IMR-90 (cell line): ENCODE measurements at regions not wholly inside any gene's neighbourhood (a gene's known extent, or its start where the extent isn't known, plus 50 kb on each side); places are given as distances from the start of the nearest gene placed in this dataset.

Source experiments
- ATAC-seq: fragments of 200-7000 bp; cut with Tn5 transposase; 2 replicates; pipeline ENCODE4 v1.9.1; 2020; ENCODE audit warnings: low read depth, mild to moderate bottlenecking, moderate library complexity
- BruUV-seq: library from RNA; stranded (reverse); fragments of 400-500 nt; replicated peaks from 2 replicates; lab custom pipeline; 2021; lab: Mats Ljungman, UMichigan
- CTCF ChIA-PET: fragments of 300-600 bp; formaldehyde crosslinking; extraction: SDS; loops from one replicate; lab custom pipeline; 2021; ENCODE audit warnings: antibody characterized with exemption; lab: Yijun Ruan, JAX
- POLR2A ChIA-PET: fragments of 300-600 bp; sonication (Branson Sonifier 250); formaldehyde crosslinking; loops from one replicate; lab custom pipeline; 2022; ENCODE audit warnings: antibody characterized with exemption; ENCODE audit not compliant: unreplicated experiment; lab: Charles Lee
- DNase-seq: peaks from one replicate; pipeline ENCODE4 v3.0.0; 2013
- H2AFZ ChIP-seq: replicated peaks from 2 replicates; pipeline ENCODE3; 2013; ENCODE audit warnings: low read length, mild to moderate bottlenecking; ENCODE audit not compliant: poor library complexity
- H2AK5ac ChIP-seq: 2 replicates; pipeline ENCODE4 v1.6.1; 2013; ENCODE audit warnings: low read depth, low read length, inconsistent platforms
- H2AK9ac ChIP-seq: replicated peaks from 2 replicates; pipeline ENCODE3; 2013; ENCODE audit warnings: mild to moderate bottlenecking, low read depth, low read length, moderate library complexity; ENCODE audit not compliant: poor library complexity
- H2BK120ac ChIP-seq: 2 replicates; pipeline ENCODE4 v1.6.1; 2013; ENCODE audit warnings: low read depth, low read length, inconsistent platforms
- H2BK15ac ChIP-seq: 3 replicates; pipeline ENCODE4 v1.6.1; 2013; ENCODE audit warnings: low read depth, low read length, inconsistent platforms
- H2BK20ac ChIP-seq: 2 replicates; pipeline ENCODE4 v1.6.1; 2013; ENCODE audit warnings: low read depth, mild to moderate bottlenecking, inconsistent platforms, low read length, moderate library complexity
- H2BK5ac ChIP-seq: 2 replicates; pipeline ENCODE4 v1.6.1; 2013; ENCODE audit warnings: mild to moderate bottlenecking, low read depth, low read length, inconsistent platforms; ENCODE audit not compliant: poor library complexity, severe bottlenecking
- H3K14ac ChIP-seq: replicated peaks from 2 replicates; pipeline ENCODE4 v1.6.1; 2013; ENCODE audit warnings: low read depth, low read length, inconsistent platforms
- H3K18ac ChIP-seq: 2 replicates; pipeline ENCODE4 v1.6.1; 2013; ENCODE audit warnings: low read depth, low read length, control low read depth
- H3K23ac ChIP-seq: 2 replicates; pipeline ENCODE4 v1.6.1; 2013; ENCODE audit warnings: low read depth, low read length, inconsistent platforms
- H3K27ac ChIP-seq: 2 replicates; pipeline ENCODE4 v1.5.1; 2013; ENCODE audit warnings: mild to moderate bottlenecking, control low read depth, low read length; ENCODE audit not compliant: insufficient read depth
- H3K27me3 ChIP-seq: 2 replicates; pipeline ENCODE4 v1.6.1; 2013; ENCODE audit warnings: low read length; ENCODE audit not compliant: control insufficient read depth, insufficient read depth
- H3K36me3 ChIP-seq: 2 replicates; pipeline ENCODE4 v1.6.1; 2013; ENCODE audit warnings: low read length, mixed read lengths; ENCODE audit not compliant: control insufficient read depth, insufficient read depth
- H3K4ac ChIP-seq: 2 replicates; pipeline ENCODE4 v1.6.1; 2013; ENCODE audit warnings: low read depth, low read length, inconsistent platforms
- H3K4me1 ChIP-seq: 2 replicates; pipeline ENCODE4 v1.6.1; 2013; ENCODE audit warnings: low read length, mixed read lengths; ENCODE audit not compliant: control insufficient read depth, insufficient read depth
- H3K4me2 ChIP-seq: 2 replicates; pipeline ENCODE4 v1.6.1; 2013; ENCODE audit warnings: low read depth, mild to moderate bottlenecking, control low read depth, low read length, moderate library complexity
- H3K4me3 ChIP-seq: 2 replicates; pipeline ENCODE4 v1.5.1; 2013; ENCODE audit warnings: low read depth, mild to moderate bottlenecking, control low read depth, low read length, moderate library complexity; ENCODE audit not compliant: insufficient read depth
- H3K56ac ChIP-seq: 2 replicates; pipeline ENCODE4 v1.6.1; 2013; ENCODE audit warnings: low read length, inconsistent platforms; ENCODE audit not compliant: insufficient read depth; ENCODE audit errors: extremely low read depth
- H3K79me1 ChIP-seq, 2 experiments: 2 replicates each; pipeline ENCODE4 v1.6.1; 2013; ENCODE audit warnings: low read length in 2 of 2, inconsistent platforms in 1 of 2, low read depth in 1 of 2
- H3K9ac ChIP-seq: 2 replicates; pipeline ENCODE4 v1.6.1; 2013; ENCODE audit warnings: low read depth, low read length, control low read depth
- H3K9me1 ChIP-seq: 2 replicates; pipeline ENCODE4 v1.6.1; 2013; ENCODE audit warnings: low read length, inconsistent platforms; ENCODE audit not compliant: insufficient read depth
- H3K9me3 ChIP-seq: 2 replicates; pipeline ENCODE4 v1.6.1; 2013; ENCODE audit warnings: low read length; ENCODE audit not compliant: control insufficient read depth, insufficient read depth
- H4K20me1 ChIP-seq: 2 replicates; pipeline ENCODE4 v1.6.1; 2013; ENCODE audit warnings: low read length, inconsistent platforms; ENCODE audit not compliant: insufficient read depth
- H4K5ac ChIP-seq: 2 replicates; pipeline ENCODE4 v1.6.1; 2013; ENCODE audit warnings: mild to moderate bottlenecking, low read depth, low read length, control low read depth
- H4K8ac ChIP-seq, 2 experiments: 2 replicates each; pipeline ENCODE4 v1.6.1; 2013; ENCODE audit warnings: low read depth in 2 of 2, low read length in 2 of 2, control low read depth in 1 of 2, inconsistent platforms in 1 of 2
- H4K91ac ChIP-seq: 2 replicates; pipeline ENCODE4 v1.6.1; 2013; ENCODE audit warnings: low read depth, low read length, inconsistent platforms; ENCODE audit not compliant: insufficient read depth
- CHD1 ChIP-seq: IDR thresholded peaks from 2 replicates; pipeline ENCODE4 v1.6.1; 2012; ENCODE audit warnings: low read depth, low read length, improper control_type of control experiment
- FOS ChIP-seq: fragments of 150-350 bp; IDR thresholded peaks from 2 replicates; pipeline ENCODE4 v1.6.1; 2016; ENCODE audit warnings: low read depth, low read length
- NFE2L2 ChIP-seq: fragments of 150-350 bp; IDR thresholded peaks from 2 replicates; pipeline ENCODE4 v1.6.1; 2016; ENCODE audit warnings: low read depth, mild to moderate bottlenecking, low read length
- POLR2A ChIP-seq: IDR thresholded peaks from 2 replicates; pipeline ENCODE4 v1.6.1; 2012; ENCODE audit warnings: mild to moderate bottlenecking, low read depth, low read length
- RCOR1 ChIP-seq: IDR thresholded peaks from 2 replicates; pipeline ENCODE4 v1.6.1; 2012; ENCODE audit warnings: mild to moderate bottlenecking, low read length, improper control_type of control experiment; ENCODE audit not compliant: insufficient replicate concordance
- WGBS, 2 experiments: methylation state at CpG; one replicate each; pipeline versions ENCODE4 v1.1.5 to v1.1.7; 2013; ENCODE audit warnings: missing lambda C conversion rate in 2 of 2; ENCODE audit not compliant: insufficient read length in 1 of 2; ENCODE audit errors: extremely low coverage in 2 of 2; 5-methylcytosine and 5-hydroxymethylcytosine counted together
- dilution Hi-C: fragments of 300-500 bp; cut with HindIII; formaldehyde crosslinking; loops from one replicate; pipeline ENCODE4 v1.14.3; 2018; ENCODE audit warnings: low sequenced_read_pairs; ENCODE audit not compliant: unreplicated experiment
- in situ Hi-C: fragments of 300-500 bp; cut with MboI; formaldehyde crosslinking; loops from 3 replicates; pipeline ENCODE4 v1.14.3; 2019; ENCODE audit warnings: low sequenced_read_pairs, inconsistent platforms, mixed read lengths
- intact Hi-C: fragments of 100-400 bp; cut with micrococcal nuclease; formaldehyde crosslinking; loops from 2 replicates; pipeline ENCODE4 v1.10.0; 2022
- TF ChIP-seq, protein P1 (sequence below): conservative IDR thresholded peaks from 2 replicates; pipeline ENCODE4 v1.5.1; 2012; ENCODE audit warnings: mild to moderate bottlenecking, low read depth, low read length, improper control_type of control experiment

DNA sequence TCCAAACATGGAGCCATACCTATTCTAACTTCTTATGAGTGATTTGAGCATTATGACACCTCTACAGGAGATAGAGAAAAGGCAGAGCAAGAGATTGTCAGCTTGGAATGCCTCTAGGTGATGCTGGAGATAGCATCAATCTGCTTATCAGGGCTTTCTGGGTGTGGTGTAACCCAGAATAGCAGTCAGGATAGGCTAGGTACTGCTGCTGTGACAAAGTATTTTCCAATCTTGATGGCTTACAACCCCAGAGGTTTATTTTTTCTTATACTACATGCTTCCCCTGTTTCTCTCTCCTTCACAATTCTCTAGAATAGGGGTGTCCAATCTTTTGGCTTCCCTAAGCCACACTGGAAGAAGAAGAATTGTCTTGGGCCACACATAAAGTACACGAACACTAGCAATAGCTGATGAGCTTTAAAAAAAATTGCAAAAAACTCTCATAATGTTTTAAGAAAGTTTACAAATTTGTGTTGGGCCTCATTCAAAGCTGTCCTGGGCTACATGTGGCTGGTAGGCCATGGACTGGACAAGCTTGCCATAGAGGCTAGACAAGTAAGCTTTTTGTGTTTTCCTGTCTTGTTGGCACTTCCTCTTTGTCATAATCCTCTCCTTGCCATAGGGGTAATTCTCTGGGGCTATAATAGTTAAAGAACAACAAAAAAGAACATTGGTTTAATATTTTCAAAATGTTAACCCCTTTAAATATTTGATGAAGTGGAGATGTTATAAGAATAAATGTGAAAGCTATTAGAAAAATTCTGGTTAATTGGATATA, 123.9 kb upstream of the PMCH start:
- Histone ChIP-seq H4K91ac (no peak overlapping the region), H2AK9ac (no peak overlapping the region), H3K9me3 (no peaks in the 10 kb centered on the region), H2BK20ac (no peak overlapping the region), H4K5ac (no peak overlapping the region), H3K27me3 (no peaks in the 10 kb centered on the region), H2AK5ac (no peak overlapping the region), H3K4me2 (no peak overlapping the region), H3K18ac (no peak overlapping the region), H3K4ac (no peak overlapping the region), H2BK120ac (no peak overlapping the region), H2AFZ (no peak overlapping the region), H3K9me1 (no peaks in the 10 kb centered on the region), H3K4me1 (no peaks in the 10 kb centered on the region), H3K4me3 (no peak overlapping the region), H3K36me3 (no peaks in the 10 kb centered on the region), H3K79me1 (no peaks in the 10 kb centered on the region), H3K27ac (no peak overlapping the region), H2BK5ac (no peak overlapping the region), H2BK15ac (no peak overlapping the region), H4K8ac (no peak overlapping the region), H3K14ac (no peak overlapping the region), H4K20me1 (no peaks in the 10 kb centered on the region), H3K56ac (no peak overlapping the region), H3K9ac (no peak overlapping the region), H3K23ac (no peak overlapping the region)
- dilution Hi-C loops (no loop called here), in situ Hi-C loops (loop anchor here (25.0 kb wide), 1 partner anchor 166 kb away; the partner anchor contains the start of gene IGF1), intact Hi-C loops (no loop called here)
- no CpG with 5 or more reads among the region's 1 CpG for WGBS, 2 experiments
- TF ChIP-seq POLR2A (no peak), NFE2L2 (no peak), FOS (no peak), RCOR1 (no peak), CHD1 (no peak)
- TF ChIP-seq, protein P1, sequence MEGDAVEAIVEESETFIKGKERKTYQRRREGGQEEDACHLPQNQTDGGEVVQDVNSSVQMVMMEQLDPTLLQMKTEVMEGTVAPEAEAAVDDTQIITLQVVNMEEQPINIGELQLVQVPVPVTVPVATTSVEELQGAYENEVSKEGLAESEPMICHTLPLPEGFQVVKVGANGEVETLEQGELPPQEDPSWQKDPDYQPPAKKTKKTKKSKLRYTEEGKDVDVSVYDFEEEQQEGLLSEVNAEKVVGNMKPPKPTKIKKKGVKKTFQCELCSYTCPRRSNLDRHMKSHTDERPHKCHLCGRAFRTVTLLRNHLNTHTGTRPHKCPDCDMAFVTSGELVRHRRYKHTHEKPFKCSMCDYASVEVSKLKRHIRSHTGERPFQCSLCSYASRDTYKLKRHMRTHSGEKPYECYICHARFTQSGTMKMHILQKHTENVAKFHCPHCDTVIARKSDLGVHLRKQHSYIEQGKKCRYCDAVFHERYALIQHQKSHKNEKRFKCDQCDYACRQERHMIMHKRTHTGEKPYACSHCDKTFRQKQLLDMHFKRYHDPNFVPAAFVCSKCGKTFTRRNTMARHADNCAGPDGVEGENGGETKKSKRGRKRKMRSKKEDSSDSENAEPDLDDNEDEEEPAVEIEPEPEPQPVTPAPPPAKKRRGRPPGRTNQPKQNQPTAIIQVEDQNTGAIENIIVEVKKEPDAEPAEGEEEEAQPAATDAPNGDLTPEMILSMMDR, result no peak
- ChIA-PET CTCF (no interaction called here), POLR2A (no interaction called here)
- no TSS peak for BruUV-seq
- DNase-seq, result no peak
- ATAC-seq, result no peak
